ENCODE measurements at regions not wholly inside any gene's neighbourhood (a gene's known extent, or its start where the extent isn't known, plus 50 kb on each side); places are given as distances from the start of the nearest gene placed in this dataset.

- Histone ChIP-seq H4K20me1 (ENCODE audit: insufficient read depth) (no peaks in the 10 kb centered on the region), H3K36me3 (ENCODE audit: low read depth) (no peaks in the 10 kb centered on the region), H3K9ac (peak overlapping the region; percentile 20; the same call in 1 of the 2 replicates), H3K27ac (peak overlapping the region; percentile 43), H2AFZ (peak overlapping the region; percentile 40; the same call in 1 of the 2 replicates), H3K4me3 (no peak overlapping the region; the same call in 1 of the 2 replicates), H3K27me3 (replicated peaks; ENCODE audit: insufficient read depth) (no peaks in the 10 kb centered on the region), H3F3A (ENCODE audit: insufficient read depth) (no peaks in the 10 kb centered on the region), H3K4me2 (ENCODE audit: unreplicated experiment) (peak overlapping the region; percentile 43), H3K4me1 (ENCODE audit: insufficient read depth) (peaks cover 12% of the 10 kb centered on the region; the same call in 1 of the 2 replicates), H3K9me2 (ENCODE audit: insufficient read depth) (no peaks in the 10 kb centered on the region), H3K9me3 (ENCODE audit: low read depth) (no peaks in the 10 kb centered on the region), H3K79me2 (ENCODE audit: insufficient read depth) (no peaks in the 10 kb centered on the region)
- WGBS, 2 experiments (ENCODE audit: low coverage in 1 of 2, low lambda C conversion rate in 2 of 2, missing lambda C conversion rate in 2 of 2): 8 to 11% methylated on average over 5 of the region's 5 CpGs
- in situ Hi-C loops (cut with MboI): no loop called here
- no peak for TF ChIP-seq EZH2phosphoT487 (IDR thresholded peaks at IDR 0.05; ENCODE audit: insufficient read depth, low read depth)
- no peak for TF ChIP-seq EZH2 (IDR thresholded peaks at IDR 0.05; ENCODE audit: insufficient read depth, poor library complexity, severe bottlenecking)
- peak; percentile 80 for DNase-seq
These were observed 177.6 kb upstream of the ST8SIA4 start for GRCh38 chr5:101080462-101081240.

GRCh38 chr5:101068298-101068697 lies 165.2 kb upstream of the ST8SIA4 start:
- DNase-seq: no peak
- Histone ChIP-seq H3K27ac (no peak overlapping the region), H3K4me1 (ENCODE audit: insufficient read depth) (no peaks in the 10 kb centered on the region), H3F3A (ENCODE audit: insufficient read depth) (no peaks in the 10 kb centered on the region), H3K79me2 (ENCODE audit: insufficient read depth) (no peaks in the 10 kb centered on the region), H2AFZ (no peak overlapping the region), H3K27me3 (replicated peaks; ENCODE audit: insufficient read depth) (no peaks in the 10 kb centered on the region), H3K36me3 (ENCODE audit: low read depth) (no peaks in the 10 kb centered on the region), H3K4me3 (no peak overlapping the region), H3K9me3 (ENCODE audit: low read depth) (no peaks in the 10 kb centered on the region), H3K9ac (no peak overlapping the region), H3K4me2 (ENCODE audit: unreplicated experiment) (no peak overlapping the region), H3K9me2 (ENCODE audit: insufficient read depth) (no peaks in the 10 kb centered on the region), H4K20me1 (ENCODE audit: insufficient read depth) (no peaks in the 10 kb centered on the region)
- no peak for TF ChIP-seq EZH2 (IDR thresholded peaks at IDR 0.05; ENCODE audit: insufficient read depth, poor library complexity, severe bottlenecking)
- in situ Hi-C loops (cut with MboI): no loop called here
- WGBS, 2 experiments (ENCODE audit: low coverage in 1 of 2, low lambda C conversion rate in 2 of 2, missing lambda C conversion rate in 2 of 2): 70 to 75% methylated on average over 1 of the region's 1 CpG

GRCh38 chr5:101067429-101067828 lies 164.3 kb upstream of the ST8SIA4 start:
- in situ Hi-C loops (cut with MboI): no loop called here
- Histone ChIP-seq H3K4me1 (ENCODE audit: insufficient read depth) (no peaks in the 10 kb centered on the region), H3K9me3 (ENCODE audit: low read depth) (peaks cover 4% of the 10 kb centered on the region), H4K20me1 (ENCODE audit: insufficient read depth) (no peaks in the 10 kb centered on the region), H3K4me2 (ENCODE audit: unreplicated experiment) (no peak overlapping the region), H3K4me3 (no peak overlapping the region), H3K36me3 (ENCODE audit: low read depth) (no peaks in the 10 kb centered on the region), H3K27ac (no peak overlapping the region), H3F3A (ENCODE audit: insufficient read depth) (no peaks in the 10 kb centered on the region), H3K9ac (no peak overlapping the region), H3K9me2 (ENCODE audit: insufficient read depth) (no peaks in the 10 kb centered on the region), H2AFZ (no peak overlapping the region), H3K27me3 (replicated peaks; ENCODE audit: insufficient read depth) (no peaks in the 10 kb centered on the region), H3K79me2 (ENCODE audit: insufficient read depth) (no peaks in the 10 kb centered on the region)
- no peak for DNase-seq
- 9 to 20% methylated on average over 4 of the region's 4 CpGs for WGBS, 2 experiments (ENCODE audit: low coverage in 1 of 2, low lambda C conversion rate in 2 of 2, missing lambda C conversion rate in 2 of 2)
- TF ChIP-seq EZH2 (IDR thresholded peaks at IDR 0.05; ENCODE audit: insufficient read depth, poor library complexity, severe bottlenecking): no peak
- TF ChIP-seq EZH2phosphoT487 (IDR thresholded peaks at IDR 0.05; ENCODE audit: insufficient read depth, low read depth): no peak

- Histone ChIP-seq H3K79me2 (ENCODE audit: insufficient read depth) (no peaks in the 10 kb centered on the region), H3K27ac (no peak overlapping the region), H3K36me3 (ENCODE audit: low read depth) (no peaks in the 10 kb centered on the region), H3F3A (ENCODE audit: insufficient read depth) (no peaks in the 10 kb centered on the region), H3K4me3 (no peak overlapping the region), H3K9ac (no peak overlapping the region), H3K4me2 (ENCODE audit: unreplicated experiment) (no peak overlapping the region), H3K9me2 (ENCODE audit: insufficient read depth) (no peaks in the 10 kb centered on the region), H3K27me3 (replicated peaks; ENCODE audit: insufficient read depth) (no peaks in the 10 kb centered on the region), H3K4me1 (ENCODE audit: insufficient read depth) (no peaks in the 10 kb centered on the region), H3K9me3 (ENCODE audit: low read depth) (peaks cover 4% of the 10 kb centered on the region), H2AFZ (no peak overlapping the region), H4K20me1 (ENCODE audit: insufficient read depth) (no peaks in the 10 kb centered on the region)
- in situ Hi-C loops (cut with MboI): no loop called here
- DNase-seq: no peak
- TF ChIP-seq EZH2phosphoT487 (IDR thresholded peaks at IDR 0.05; ENCODE audit: insufficient read depth, low read depth) (no peak), EZH2 (IDR thresholded peaks at IDR 0.05; ENCODE audit: insufficient read depth, poor library complexity, severe bottlenecking) (no peak)
These were observed 159.8 kb upstream of the ST8SIA4 start for GRCh38 chr5:101062902-101063301.

Measured in GM23248 (cell line).